ENCODE measurements at regions not wholly inside any gene's neighbourhood (a gene's known extent, or its start where the extent isn't known, plus 50 kb on each side); places are given as distances from the start of the nearest gene placed in this dataset.

GRCh38 chr9:118637681-118638080, 731.6 kb downstream of the BRINP1 start:
- no peak for TF ChIP-seq CTCF (optimal IDR thresholded peaks at IDR 0.05 in 1 of 3, IDR thresholded peaks at IDR 0.05 in 1 of 3, conservative IDR thresholded peaks at IDR 0.05 in 1 of 3; ENCODE audit: extremely low read depth in 1 of 3, insufficient read depth in 2 of 3, low read length in 3 of 3)
- no peak for TF ChIP-seq EZH2 (IDR thresholded peaks at IDR 0.05; ENCODE audit: low read length)
